GM12878 (cell line): ENCODE measurements at regions not wholly inside any gene's neighbourhood (a gene's known extent, or its start where the extent isn't known, plus 50 kb on each side); places are given as distances from the start of the nearest gene placed in this dataset.

Experiments used
- CBX3 ChIP-seq: fragments of 200-600 bp; sonication (generic); IDR thresholded peaks from 2 replicates; pipeline ENCODE4 v1.6.1; 2016; ENCODE audit warnings: low read depth, borderline replicate concordance
- CTCF ChIP-seq, 3 experiments: IDR thresholded peaks in 2 of 3; conservative IDR thresholded peaks in 1 of 3; 2 replicates each; pipeline ENCODE4 v1.5.1; 2011; ENCODE audit warnings: low read depth in 3 of 3, low read length in 3 of 3, mild to moderate bottlenecking in 3 of 3, control low read depth in 2 of 3, moderate library complexity in 2 of 3, inconsistent platforms in 1 of 3, mixed read lengths in 1 of 3; ENCODE audit not compliant: control insufficient read depth in 2 of 3, insufficient read depth in 1 of 3; ENCODE audit errors: extremely low read depth in 1 of 3
- JUNB ChIP-seq: IDR thresholded peaks from 2 replicates; pipeline ENCODE4 v1.6.1; 2016; ENCODE audit warnings: antibody characterized with exemption, mild to moderate bottlenecking
- MXI1 ChIP-seq: fragments of 150-350 bp; IDR thresholded peaks from 2 replicates; pipeline ENCODE4 v1.6.1; 2011; ENCODE audit warnings: low read depth, mild to moderate bottlenecking, inconsistent platforms, low read length, improper control_type of control experiment
- NFXL1 ChIP-seq: fragments of 450-650 bp; IDR thresholded peaks from 2 replicates; pipeline ENCODE4 v1.6.1; 2017; ENCODE audit warnings: antibody characterized with exemption, mild to moderate bottlenecking, borderline replicate concordance
- SP1 ChIP-seq: IDR thresholded peaks from one replicate; pipeline ENCODE4 v1.6.1; 2011; ENCODE audit warnings: low read depth, low read length
- SRF ChIP-seq, 2 experiments: IDR thresholded peaks; 2 replicates each; pipeline ENCODE4 v1.6.1; 2011; ENCODE audit warnings: low read depth in 2 of 2, low read length in 2 of 2, mild to moderate bottlenecking in 1 of 2, moderate library complexity in 1 of 2

GRCh38 chr17:53454337-53454736, 368.4 kb upstream of the KIF2B start:
- TF ChIP-seq CTCF (IDR thresholded peaks at IDR 0.05 in 2 of 3, conservative IDR thresholded peaks at IDR 0.05 in 1 of 3; ENCODE audit: control insufficient read depth in 2 of 3, extremely low read depth in 1 of 3, insufficient read depth in 1 of 3, low read depth in 3 of 3, low read length in 3 of 3) (no peak), MXI1 (no peak), JUNB (no peak), SP1 (no peak), CBX3 (no peak), NFXL1 (no peak), SRF (IDR thresholded peaks at IDR 0.05; ENCODE audit: low read depth in 2 of 2, low read length in 2 of 2) (no peak)
